Lung (tissue), 11 donors: ENCODE measurements at regions not wholly inside any gene's neighbourhood (a gene's known extent, or its start where the extent isn't known, plus 50 kb on each side); places are given as distances from the start of the nearest gene placed in this dataset.
A peak's percentile ranks its signal among the peaks of the same experiment; 100 is the strongest.

ENCODE experiments used
- ATAC-seq: fragments of 200-7000 bp; cut with Tn5 transposase; one replicate; pipeline ENCODE4 v1.9.1; 2020; ENCODE audit warnings: moderate number of reproducible peaks; ENCODE audit not compliant: insufficient read depth, low FRiP score
- DNase-seq, 3 donors: peaks; one replicate each; pipeline ENCODE4 v3.0.0-alpha.2; 2013 to 2017
- H3K27ac ChIP-seq, 2 donors: one replicate each; pipeline ENCODE4 v1.5.1; 2013; ENCODE audit warnings: mild to moderate bottlenecking in 2 of 2, moderate library complexity in 2 of 2, control low read depth in 1 of 2, inconsistent platforms in 1 of 2, low read depth in 1 of 2, low read length in 1 of 2
- H3K27me3 ChIP-seq, 3 donors: one replicate each; pipeline ENCODE4 v1.5.1; 2013; ENCODE audit warnings: low read length in 2 of 3; ENCODE audit not compliant: control insufficient read depth in 3 of 3, insufficient read depth in 3 of 3
- H3K36me3 ChIP-seq, 4 donors: one replicate each; pipeline ENCODE4 v1.5.1; 2013; ENCODE audit warnings: low read length in 4 of 4, mild to moderate bottlenecking in 1 of 4, moderate library complexity in 1 of 4; ENCODE audit not compliant: control insufficient read depth in 4 of 4, insufficient read depth in 4 of 4
- H3K4me1 ChIP-seq, 5 donors: one replicate each; pipeline ENCODE4 v1.5.1; 2013; ENCODE audit warnings: low read length in 5 of 5, mild to moderate bottlenecking in 2 of 5, moderate library complexity in 1 of 5; ENCODE audit not compliant: control insufficient read depth in 5 of 5, insufficient read depth in 5 of 5
- H3K4me3 ChIP-seq: one replicate; pipeline ENCODE4 v1.5.1; 2013; ENCODE audit warnings: mild to moderate bottlenecking, control low read depth, moderate library complexity
- H3K9ac ChIP-seq, 2 donors: one replicate each; pipeline ENCODE4 v1.5.1; 2013; ENCODE audit warnings: low read length in 2 of 2, control low read depth in 1 of 2; ENCODE audit not compliant: insufficient read depth in 1 of 2
- H3K9me3 ChIP-seq, 4 donors: one replicate each; pipeline ENCODE4 v1.5.1; 2013; ENCODE audit warnings: low read length in 3 of 4, mild to moderate bottlenecking in 1 of 4, moderate library complexity in 1 of 4; ENCODE audit not compliant: control insufficient read depth in 4 of 4, insufficient read depth in 3 of 4
- WGBS, 2 donors: extraction: QIAGEN DNeasy Blood & Tissue Kit; methylation state at CpG; one replicate each; pipeline ENCODE4 v1.1.7; 2013; 5-methylcytosine and 5-hydroxymethylcytosine counted together
- TF ChIP-seq, protein P1 (sequence below): IDR thresholded peaks from 2 replicates; pipeline ENCODE4 v1.5.1; 2012; ENCODE audit warnings: mild to moderate bottlenecking; ENCODE audit errors: control extremely low read depth, extremely low read depth
- donor health status: control.
- donor health status: control.
- donor health status: Bipolar disorder and iron deficiency.
- donor health status: healthy.
- donor health status: DM: yes; HTN: yes; CAD: no.

DNA sequence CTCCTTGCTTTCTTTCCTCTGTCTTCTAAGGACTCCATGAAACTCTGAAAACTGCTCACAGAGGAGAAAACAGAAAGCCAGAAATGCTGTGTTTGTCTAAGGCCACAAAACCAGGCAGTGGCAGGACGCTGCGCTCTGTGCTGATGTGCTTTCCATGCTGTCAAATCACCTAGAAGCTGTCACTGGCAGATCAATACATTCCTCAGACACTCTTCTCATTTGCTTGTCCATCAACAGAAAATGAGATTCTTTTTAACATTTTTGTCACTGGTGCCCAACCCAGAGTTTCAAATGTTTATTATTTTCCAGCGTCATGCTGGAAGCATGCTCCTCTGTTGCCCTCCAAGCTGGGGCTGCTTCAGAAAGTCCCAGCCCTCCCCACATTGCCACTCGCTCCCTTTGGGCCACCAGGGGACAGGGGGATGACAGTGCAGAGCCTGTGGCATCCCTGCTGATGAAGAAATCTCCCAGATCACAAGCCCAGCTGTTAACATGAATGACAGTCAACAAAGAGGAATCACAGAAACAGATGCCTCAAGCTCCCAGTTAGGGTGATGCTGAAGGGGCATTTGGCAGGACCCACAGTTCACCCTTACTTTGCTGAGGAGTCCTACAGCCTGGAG, 117.5 kb upstream of the MEIS1 start:
- TF ChIP-seq, protein P1, sequence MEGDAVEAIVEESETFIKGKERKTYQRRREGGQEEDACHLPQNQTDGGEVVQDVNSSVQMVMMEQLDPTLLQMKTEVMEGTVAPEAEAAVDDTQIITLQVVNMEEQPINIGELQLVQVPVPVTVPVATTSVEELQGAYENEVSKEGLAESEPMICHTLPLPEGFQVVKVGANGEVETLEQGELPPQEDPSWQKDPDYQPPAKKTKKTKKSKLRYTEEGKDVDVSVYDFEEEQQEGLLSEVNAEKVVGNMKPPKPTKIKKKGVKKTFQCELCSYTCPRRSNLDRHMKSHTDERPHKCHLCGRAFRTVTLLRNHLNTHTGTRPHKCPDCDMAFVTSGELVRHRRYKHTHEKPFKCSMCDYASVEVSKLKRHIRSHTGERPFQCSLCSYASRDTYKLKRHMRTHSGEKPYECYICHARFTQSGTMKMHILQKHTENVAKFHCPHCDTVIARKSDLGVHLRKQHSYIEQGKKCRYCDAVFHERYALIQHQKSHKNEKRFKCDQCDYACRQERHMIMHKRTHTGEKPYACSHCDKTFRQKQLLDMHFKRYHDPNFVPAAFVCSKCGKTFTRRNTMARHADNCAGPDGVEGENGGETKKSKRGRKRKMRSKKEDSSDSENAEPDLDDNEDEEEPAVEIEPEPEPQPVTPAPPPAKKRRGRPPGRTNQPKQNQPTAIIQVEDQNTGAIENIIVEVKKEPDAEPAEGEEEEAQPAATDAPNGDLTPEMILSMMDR = no peak
- H3K9me3 ChIP-seq = peaks cover 0 to 4% (median 2%) of the 10 kb centered on the region in 4 donors
- WGBS, 2 donors = 61 to 76% methylated on average over 4 of the region's 4 CpGs
- no peak overlapping the region for H3K27ac ChIP-seq
- no peak overlapping the region for H3K9ac ChIP-seq
- H3K27me3 ChIP-seq = no peaks in the 10 kb centered on the region
- H3K4me3 ChIP-seq = no peak overlapping the region
- ATAC-seq = no peak
- H3K36me3 ChIP-seq = no peaks in the 10 kb centered on the region
- DNase-seq = no peak
- peaks cover 0 to 7% (median 0%) of the 10 kb centered on the region in 5 donors for H3K4me1 ChIP-seq

DNA sequence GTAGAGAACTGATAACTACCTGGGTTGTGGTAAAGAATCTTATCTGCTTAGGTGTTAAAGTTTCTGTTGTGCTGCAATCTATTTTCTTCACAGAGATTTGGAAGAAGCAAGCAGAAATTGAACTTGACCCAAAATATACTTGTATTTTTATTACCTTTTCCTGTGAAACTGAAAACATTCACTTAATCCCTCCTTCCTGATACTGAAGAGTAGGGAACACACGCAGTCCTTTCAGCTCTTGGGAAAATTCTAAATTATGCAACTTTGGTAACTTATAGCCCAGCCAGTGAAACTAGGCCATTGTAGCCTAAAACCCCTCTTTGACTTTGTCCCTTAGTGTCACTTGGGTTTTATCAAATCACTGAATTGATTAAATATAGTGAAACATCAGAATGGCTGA, 128.4 kb upstream of the MEIS1 start:
- Histone ChIP-seq H3K27ac (no peak overlapping the region), H3K4me1 (peaks cover 0 to 30% (median 2%) of the 10 kb centered on the region in 5 donors), H3K36me3 (no peaks in the 10 kb centered on the region), H3K9me3 (peaks cover 0 to 2% (median 0%) of the 10 kb centered on the region in 4 donors), H3K9ac (no peak overlapping the region), H3K27me3 (no peaks in the 10 kb centered on the region), H3K4me3 (no peak overlapping the region)
- WGBS, 2 donors = 72 to 80% methylated on average over 1 of the region's 1 CpG
- peak in 1 of 3 donors; percentile 23 for DNase-seq
- ATAC-seq = no peak
- TF ChIP-seq, protein P1 = no peak

DNA sequence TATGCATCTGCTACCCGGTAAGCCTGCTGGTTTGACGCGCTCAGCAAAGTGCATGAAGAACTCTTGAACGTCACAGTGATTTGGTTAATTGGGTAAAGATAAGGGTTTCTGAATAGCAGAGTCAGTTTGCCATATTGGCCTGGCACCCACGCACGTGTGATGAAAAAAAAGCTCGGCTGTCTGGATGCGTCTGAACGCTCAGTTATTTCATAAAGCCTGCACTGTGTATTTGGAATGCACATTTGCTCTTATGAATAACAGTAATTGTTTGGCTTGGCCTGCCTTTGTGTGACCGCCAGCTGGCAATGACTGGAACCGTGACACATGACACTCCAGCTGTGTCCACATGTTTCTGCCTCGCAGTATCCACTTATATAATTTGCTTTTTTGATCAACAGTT, 129.2 kb upstream of the MEIS1 start:
- TF ChIP-seq, protein P1 = no peak
- Histone ChIP-seq H3K9ac (no peak overlapping the region), H3K36me3 (no peaks in the 10 kb centered on the region), H3K4me1 (peaks cover 0 to 38% (median 2%) of the 10 kb centered on the region in 5 donors), H3K9me3 (no peaks in the 10 kb centered on the region), H3K27ac (no peak overlapping the region), H3K27me3 (no peaks in the 10 kb centered on the region), H3K4me3 (no peak overlapping the region)
- DNase-seq (peak; percentile 95 to 99 (median 99)), ATAC-seq (peak; percentile 12)
- 53 to 75% methylated on average over 12 of the region's 12 CpGs for WGBS, 2 donors

DNA sequence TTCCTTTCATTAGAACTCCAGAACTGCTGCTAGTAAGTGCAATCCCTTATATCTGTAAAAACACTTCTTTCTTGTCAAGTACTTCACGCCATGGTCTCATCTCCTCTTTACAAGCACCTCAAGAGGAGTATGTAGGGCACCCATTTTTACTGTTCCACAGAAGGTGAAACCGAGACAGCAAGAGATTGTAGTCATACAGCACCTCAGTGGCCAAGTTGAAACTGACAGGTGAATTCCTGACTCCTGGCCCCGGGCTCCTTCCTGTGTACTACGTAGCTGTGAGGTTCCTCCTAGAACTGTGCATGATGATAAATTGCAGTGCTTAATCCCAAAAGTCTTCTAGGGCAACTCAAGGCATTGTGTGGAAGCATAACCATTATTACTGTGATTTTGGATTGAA, 131.5 kb upstream of the MEIS1 start:
- no peaks in the 10 kb centered on the region for H3K9me3 ChIP-seq
- no peak for ATAC-seq
- H3K4me3 ChIP-seq = no peak overlapping the region
- WGBS, 2 donors = 84 to 90% methylated on average over 4 of the region's 4 CpGs
- no peaks in the 10 kb centered on the region for H3K36me3 ChIP-seq
- no peaks in the 10 kb centered on the region for H3K27me3 ChIP-seq
- DNase-seq = no peak
- H3K4me1 ChIP-seq = peaks cover 0 to 45% (median 2%) of the 10 kb centered on the region in 5 donors
- H3K9ac ChIP-seq = no peak overlapping the region
- no peak overlapping the region for H3K27ac ChIP-seq
- TF ChIP-seq, protein P1 = no peak
